Activated naive CD8-positive, alpha-beta T cell treated with anti-CD3 and anti-CD28 coated beads, Interleukin-2, amount 50 U/mL, for 16 hours (primary cell): ENCODE measurements at regions not wholly inside any gene's neighbourhood (a gene's known extent, or its start where the extent isn't known, plus 50 kb on each side); places are given as distances from the start of the nearest gene placed in this dataset.

Experiments used
- DNase-seq: peaks from one replicate; pipeline ENCODE4 v3.0.0-alpha.2; 2020; ENCODE audit warnings: low read depth, low spot score

DNA sequence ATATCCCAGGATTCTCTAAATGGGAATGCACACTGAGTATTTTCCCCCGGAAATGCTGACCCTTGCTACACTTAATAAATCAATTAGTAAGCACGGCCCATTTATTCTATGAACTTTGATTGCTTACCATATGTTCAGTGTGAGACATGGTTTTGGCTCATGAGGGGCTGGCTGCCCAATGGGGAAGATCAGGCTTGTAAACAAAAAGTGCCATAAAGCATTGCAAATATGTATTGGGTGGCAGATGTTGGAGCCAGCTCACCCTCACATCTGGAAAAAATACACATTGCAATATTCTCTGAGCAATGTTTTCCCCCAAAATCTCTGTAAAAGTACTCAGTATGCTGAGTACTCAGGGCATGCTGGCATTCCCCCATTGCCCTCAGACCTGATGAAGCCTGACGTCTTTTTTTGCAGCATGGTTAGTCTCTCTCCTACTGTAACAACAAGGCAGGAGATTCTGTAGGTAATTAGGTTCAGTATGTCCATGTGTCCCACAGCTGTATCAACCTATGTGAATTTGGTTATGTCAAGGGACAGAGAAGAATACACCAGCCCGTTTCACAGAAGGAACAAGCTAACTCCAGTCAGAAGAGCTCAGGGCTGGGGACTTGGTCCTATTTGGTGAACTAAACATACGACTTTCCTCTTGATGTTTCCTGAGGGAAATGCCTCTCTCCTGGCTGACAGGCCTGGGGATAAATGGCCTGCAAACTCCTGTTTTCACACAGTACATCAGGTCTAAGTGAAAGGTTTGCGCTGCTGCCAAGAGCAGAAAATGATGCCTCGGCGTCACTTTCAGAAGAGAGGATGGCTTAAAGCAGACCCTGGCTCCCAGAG, 202.4 kb downstream of the INSIG2 start:
- no peak for DNase-seq

DNA sequence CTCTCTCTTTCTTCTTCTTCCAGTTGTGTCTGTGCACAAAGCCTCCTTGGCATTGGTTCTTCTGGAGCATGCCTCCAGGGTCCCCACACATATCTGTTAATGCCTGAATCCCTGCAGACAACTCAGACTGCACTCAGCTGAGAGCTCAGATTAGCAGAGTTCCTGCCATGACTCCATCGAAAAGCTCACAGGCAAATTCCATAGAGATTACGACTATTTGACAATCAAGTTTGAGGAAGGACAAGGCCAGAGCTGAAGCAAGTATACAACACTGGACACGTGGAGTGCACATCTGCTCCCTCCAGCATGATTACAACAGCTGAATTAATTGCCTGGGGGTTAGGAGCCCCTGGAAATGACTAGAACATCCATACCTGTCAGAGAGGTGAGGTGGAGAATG, 190.7 kb downstream of the INSIG2 start:
- no peak for DNase-seq

DNA sequence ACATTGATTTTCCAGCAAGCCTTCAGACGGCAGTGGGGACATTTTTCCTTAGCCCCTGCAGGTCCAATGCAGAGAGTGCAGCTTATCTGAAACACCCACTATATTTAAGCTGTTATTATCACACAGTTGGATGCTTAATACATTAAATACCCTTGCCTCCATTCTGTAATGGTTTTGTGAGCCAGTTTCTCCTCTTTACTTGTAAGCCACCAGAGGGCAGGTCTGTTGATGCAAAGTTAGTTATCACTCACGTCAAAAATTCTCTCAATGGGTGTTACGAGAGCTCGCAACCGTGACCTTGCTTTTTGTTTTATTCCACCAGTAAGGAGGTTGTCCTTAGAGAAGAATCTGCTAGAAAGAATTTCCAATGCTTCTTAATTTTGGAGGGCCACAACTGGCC, 189.8 kb downstream of the INSIG2 start:
- DNase-seq, result no peak

DNA sequence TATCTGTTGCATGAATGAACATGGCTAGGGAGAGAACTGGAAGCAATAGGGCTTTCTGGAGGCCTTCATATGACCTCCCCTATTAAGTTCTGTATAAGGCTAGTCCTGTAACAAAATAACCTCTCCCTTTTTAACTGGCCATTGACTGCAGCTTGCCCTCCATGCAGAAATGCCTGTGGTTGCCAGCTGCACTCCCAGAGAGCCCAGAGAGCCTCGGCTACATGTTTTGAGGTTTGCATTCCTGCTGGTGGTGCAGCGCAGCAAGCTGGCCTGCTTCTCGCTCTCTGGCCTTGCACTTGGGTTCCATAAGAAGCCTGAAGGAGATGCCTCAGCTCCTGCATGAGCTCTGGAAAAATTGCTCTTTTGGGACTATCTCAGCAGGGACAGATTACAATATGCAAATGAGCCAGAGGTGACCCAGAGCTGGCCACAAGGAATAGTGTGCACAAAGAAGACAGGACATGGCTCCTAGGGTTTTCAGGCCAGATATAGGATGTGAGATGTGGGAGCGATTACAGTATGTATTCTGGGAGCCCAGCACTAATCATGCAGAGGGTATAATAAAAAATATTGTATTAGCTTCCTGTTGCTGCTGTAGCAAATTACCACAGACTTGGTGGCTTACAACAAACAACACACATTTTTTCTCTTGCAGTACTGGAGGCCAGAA, 186.7 kb downstream of the INSIG2 start:
- DNase-seq, result no peak

DNA sequence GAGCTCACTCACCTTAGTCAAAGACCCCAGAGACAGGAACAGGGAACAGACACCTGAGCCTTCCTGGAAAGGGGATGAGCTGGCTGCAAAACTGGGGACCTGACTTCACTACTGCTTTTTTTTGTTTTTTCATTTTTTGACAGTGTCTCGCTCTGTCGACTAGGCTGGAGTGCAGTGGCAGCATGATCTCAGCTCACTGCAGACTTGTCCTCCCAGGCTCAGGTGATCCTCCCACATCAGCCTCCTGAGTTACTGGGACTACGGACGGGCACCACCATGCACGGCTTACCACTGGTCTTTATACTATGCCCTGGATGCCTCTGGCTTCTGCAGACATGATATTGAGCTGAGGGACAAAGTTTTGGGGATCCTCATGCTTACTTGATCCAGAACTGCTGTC, 184.1 kb downstream of the INSIG2 start:
- no peak for DNase-seq

DNA sequence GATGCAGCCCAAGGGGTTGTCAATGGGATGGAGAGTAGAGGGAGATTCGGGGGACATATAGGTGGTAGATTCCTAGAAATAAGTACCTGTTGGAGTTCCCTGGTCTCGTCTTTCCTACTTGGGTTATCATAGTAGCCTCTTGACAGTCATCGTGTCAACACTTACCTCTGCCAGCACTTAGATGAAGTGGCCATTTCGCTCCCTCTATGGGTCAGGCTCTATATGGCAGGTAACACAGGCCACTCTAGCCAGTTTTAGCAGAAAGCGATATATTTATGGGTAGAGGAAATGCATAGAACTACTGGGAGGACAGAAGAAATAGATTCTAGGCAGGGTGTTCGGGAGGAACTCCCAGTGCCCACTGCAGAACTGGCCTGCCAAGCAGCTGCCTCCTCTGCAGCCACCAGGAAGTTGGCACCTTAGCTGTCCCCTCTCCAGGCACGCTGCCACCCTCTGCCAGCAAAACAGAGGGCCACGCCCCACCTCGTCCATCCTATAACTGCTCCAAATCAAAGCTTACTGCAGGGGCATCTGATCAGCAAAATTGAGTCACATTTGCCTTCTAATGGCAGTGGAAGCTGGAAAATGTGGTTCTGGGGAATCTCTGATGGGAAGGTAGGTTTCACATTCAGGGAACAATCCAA, 181.3 kb downstream of the INSIG2 start:
- no peak for DNase-seq

DNA sequence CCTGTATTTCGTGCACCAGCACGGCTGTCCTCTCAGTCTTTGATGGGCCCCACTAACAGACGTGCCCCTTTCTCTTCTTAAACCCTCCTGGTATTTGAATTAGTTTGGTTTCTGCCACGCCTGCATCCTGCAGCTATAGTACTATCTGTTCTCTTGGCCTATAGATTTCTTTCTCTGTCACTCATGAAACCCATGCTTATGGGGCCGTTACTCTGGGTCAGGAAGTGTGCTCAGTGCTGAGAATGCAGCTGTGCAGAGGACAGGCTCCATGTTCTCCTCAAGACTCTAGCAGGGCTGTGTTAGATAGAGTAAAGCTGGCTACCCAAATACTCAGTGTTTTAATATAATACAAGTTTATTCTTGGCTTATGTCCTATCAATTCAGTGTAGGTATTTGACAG, 180.0 kb downstream of the INSIG2 start:
- DNase-seq, result no peak

DNA sequence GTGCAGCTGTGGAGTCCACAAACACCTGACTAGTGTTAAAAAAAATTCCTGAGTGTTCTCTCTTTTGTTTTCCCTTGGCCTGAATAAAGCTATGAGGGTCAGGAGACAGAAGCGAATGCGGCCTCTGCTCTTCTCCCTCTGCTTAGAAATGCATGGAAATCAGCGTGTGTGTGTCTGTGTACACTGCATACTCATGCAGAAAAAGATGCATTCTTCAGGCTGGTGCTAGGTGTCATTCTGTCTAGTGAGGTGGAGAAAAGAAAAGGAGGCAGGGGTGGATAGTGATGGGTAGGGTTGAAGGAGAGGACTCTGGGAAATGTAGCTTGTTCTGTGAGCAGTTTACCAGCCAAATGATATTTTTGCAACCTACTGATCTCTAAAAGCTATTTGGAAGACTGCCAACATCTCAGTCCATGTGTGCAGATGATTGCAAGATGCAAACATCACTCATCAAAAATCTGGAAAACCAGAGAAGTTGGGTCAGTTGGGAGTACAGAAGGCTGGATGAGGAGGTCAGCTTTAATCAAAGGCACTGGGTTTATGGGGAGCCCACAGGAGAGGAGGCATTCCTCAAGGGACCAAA, 177.7 kb downstream of the INSIG2 start:
- DNase-seq, result no peak

DNA sequence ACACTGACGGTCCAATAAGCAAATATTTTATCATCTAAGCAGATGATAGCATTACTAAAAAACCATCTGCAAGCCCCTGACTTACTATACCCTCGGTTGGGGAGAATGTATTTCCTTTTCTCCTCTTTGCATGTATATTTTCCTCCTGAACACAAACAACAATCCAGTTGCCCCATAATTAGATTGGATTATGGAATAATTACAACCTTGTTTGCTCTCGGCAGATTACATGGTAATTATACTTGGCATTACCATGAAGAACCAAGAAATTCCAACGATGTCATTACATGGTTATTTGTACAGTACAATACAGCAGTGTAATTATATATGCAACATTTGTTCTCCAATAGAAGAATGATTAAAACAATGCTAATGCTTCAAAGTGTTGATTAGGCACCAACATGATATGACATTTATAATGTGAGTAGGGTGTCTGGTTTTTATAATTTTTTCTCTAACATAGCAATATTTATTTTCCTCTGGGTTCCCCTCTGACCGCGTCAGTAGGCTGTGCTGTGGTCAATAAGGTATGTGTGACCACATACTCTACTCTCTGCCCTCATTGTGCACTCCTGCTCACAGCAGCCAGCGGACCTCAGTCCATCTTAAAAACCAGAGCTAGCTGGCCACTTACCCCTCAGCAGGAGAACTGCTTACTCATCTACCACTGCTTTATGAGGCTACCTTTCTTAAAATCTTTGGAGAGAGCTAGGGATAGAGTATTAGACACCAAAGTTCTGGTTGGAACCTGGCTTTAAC, 176.1 kb downstream of the INSIG2 start:
- no peak for DNase-seq

DNA sequence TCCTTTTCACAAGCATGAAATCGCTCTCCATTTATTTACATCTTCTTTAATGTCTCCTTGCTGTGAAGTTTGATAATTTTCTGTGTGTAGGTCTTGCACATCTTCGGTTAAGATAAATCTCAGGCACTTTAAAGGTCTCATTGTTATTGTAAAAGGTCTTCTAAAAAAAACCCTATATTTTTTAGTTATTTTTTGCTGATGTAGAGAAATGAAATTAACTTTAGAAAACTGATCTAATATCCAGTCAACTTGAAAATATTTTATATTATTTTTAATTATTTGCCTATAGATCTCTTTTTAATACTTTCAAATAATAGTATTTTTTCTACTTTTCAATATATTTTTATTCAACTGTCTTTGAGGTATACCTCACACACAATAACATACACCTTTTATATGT, 169.4 kb downstream of the INSIG2 start:
- DNase-seq, result no peak

DNA sequence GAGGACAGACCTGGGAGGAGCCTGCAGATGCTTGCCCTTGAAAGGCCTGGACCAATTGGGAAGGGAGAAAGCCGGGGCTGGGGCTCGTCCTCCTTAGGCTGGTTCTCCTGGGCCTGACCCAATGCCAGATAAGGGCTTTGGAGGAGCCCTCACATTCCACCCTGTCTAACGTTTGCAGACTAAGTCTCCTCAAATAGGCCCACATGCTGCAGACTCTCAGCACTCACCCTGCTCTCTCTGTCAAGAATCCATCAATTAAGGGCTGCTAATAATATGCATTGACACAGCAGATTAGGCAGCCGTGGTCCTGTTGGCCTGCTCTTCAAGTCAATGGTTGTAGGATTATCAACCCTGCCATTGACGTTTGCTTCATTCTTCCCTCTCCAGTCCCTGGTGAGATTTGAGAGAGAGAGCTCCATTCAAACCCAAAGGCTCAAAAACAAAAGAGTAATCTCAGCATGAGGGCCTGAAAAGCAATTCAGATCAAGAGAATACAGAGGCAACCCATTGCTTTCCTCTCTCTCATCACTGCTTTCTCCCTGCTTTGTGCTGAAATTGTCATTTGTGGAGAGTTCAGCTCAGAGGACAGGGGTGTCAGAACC, 167.6 kb downstream of the INSIG2 start:
- no peak for DNase-seq

DNA sequence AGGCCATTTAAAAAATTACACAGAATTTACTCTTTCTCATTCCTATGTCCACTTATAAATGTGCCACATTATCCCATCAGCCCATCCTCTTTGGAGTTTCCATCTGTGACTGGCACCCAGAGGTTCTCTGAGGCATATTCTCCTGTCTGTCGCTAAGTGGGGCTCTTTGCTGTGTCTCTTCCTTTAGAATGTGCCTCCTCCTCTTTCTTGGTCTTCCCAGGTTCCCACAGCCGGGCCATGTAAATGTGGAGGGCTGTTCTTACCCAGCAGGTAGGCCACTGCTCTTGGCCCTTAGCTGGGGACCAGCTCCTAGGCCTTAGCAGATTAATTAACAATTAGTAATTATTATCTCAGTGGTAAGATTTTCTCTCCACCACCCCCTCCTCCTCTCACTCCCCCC, 167.0 kb downstream of the INSIG2 start:
- no peak for DNase-seq

DNA sequence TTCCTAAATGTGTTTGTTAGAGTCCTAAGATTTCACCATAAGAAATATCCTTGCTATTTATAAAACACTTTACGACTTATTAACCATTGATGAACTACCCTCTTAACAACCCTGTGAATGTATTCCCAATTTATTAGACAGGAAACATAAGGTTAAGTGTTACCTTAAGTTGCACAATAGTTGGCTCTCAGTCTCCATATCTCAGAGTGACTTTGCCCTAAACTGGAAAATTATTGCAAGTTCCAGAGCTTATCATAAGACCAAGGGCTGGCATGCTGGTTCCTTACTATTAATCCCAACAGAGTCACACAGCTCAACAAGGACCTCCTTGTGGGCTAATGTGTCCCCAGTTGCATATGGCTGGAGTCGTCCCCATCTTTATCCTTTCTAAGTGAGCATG, 165.8 kb downstream of the INSIG2 start:
- no peak for DNase-seq

DNA sequence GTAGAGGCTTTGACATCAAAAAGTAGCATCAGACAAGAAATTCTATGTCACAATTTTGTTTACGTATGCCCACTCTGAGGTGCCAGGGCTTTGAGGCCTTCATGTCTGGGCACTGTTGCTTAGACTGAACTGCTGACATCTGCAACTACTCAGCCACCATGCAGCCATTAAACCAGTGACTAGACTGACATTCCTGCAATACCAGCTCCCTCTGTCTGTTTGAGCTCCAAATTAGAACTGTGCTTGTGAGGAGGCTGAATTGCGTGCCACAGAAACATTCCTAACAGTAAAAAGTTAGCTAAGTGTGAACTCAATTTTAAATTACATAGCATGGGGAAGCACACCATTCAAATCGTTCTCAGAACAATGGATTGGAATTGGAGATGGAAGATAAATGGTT, 163.2 kb downstream of the INSIG2 start:
- no peak for DNase-seq

DNA sequence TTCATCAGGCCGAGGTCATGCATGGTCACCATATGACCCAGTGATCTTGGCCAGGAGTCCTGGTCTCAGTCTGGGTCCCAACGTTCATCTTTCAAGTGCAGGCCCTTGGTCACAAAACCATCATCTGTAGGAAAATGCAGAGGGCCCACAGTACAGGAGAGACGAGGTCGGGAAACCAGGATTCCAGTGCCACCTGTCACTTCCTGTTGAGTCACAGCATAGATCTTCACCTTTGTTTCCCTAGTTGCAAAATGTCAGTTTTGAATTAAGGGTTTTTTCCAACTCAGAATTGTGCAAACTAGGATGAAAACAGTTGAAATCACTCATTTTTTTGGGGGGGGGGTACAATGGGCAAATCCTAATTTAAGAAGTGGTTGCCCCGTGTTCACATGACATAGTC, 162.2 kb downstream of the INSIG2 start:
- DNase-seq, result no peak

DNA sequence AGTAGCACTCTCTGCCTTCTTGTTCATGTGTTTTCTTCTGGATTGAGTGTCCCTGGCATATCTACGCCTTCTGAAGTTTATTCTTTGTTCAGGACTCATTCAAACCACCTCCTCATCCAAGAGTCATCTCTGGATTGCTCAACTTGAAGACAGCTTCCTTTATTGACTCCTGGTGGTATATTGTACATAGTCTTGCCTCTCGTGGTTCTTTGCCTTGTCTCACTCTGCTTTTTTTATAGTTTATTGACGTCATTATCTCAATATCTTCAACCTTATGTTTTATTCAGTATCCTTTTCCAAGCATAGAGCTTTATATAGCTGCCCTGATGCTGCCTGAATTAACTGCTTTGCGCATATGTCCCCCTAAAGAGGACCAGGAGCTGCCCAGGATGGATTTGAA, 161.7 kb downstream of the INSIG2 start:
- DNase-seq, result no peak

DNA sequence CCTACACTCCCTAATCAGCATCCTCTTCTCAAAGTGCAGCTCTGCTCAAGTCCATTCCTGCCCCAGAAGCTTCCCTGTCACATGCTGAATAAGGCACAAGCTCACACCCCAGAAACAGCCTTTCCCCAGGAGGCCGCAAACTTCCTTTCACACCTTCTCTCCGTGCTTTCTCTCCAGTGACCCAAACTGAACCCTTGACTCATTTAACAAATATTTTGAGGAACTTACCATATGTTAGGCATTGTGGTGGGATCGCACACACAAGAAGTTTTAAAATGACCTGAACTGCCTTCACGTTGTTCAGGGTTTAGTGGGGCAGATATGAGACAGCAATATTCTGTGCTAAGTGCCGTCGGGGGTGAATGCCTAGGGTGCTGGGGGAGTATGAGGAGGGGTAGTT, 161.3 kb downstream of the INSIG2 start:
- DNase-seq, result no peak

DNA sequence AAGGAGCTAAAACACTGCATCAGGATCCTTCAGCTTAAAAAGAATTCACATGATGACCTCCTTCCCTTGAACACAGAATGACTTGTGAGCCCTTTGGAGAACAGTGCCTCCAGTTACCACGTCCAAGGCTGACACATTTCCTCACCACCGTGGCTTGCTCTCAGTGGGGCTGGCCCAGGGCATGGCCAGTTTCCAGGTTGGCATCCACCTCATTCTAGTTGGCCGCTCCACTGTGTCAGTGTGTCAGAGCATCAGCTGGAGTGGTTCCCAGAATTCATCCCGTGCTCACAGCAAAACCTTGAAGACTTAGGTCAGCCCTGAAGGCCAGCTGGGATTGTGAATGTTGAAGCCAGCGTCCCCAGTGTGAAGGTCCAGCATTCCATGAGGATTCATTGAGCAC, 158.5 kb downstream of the INSIG2 start:
- DNase-seq, result no peak

DNA sequence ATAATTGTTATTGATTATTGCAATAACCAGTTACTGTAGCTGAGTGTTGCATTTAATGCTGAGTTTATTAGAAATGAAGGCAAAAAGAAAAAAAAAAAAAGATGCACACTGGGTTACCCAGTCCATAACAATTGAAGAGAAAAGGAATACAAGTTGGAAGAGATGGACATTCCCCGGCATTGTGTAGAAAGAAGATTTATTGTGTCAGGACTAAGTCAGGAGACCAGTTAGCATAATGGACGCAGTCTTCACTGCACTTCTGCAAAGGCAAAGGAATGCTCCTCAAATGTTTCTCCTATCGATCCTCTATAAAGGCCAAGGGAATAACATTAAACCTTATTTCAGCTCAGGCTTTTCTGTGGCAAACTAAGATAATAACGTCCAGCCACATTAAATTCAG, 157.8 kb downstream of the INSIG2 start:
- DNase-seq, result no peak

DNA sequence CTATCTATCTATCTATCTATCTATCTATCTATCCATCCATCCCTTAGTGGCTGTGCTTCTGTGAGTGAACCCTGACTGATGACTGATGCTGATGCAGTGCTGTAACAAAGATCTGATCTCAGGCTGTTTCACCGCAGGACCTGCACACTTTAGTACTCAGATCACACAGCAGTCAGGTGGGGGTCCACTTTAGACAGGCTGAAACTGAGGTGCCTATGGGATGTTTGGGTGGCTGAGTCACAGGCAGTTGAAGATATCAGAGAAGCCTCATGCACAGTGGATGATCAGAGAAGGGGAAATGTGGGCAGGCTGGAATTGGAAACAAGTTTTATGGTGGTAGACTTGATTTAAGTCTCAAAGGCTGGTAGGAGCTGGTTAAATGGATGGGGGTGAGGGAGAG, 156.4 kb downstream of the INSIG2 start:
- DNase-seq, result no peak

DNA sequence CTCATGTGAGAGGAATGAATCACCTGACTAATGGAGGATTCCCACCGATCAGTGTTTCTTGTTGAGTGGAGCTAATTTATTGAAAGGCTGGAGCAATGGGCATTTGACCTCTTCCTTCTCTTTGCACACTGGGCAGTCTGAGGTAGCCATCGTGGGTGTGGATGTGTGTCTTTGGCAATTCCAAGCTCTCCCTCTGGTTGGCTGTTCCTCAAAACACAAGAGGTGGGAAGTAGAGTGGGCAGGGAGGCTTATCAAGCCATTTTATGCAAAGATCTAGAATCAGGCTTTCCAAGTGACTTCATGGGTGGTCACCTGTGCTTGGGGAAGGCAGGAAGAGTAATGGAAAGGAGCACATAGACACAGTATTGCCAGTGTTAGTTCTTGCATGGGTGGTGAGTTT, 154.8 kb downstream of the INSIG2 start:
- no peak for DNase-seq
